ENCODE measurements at regions not wholly inside any gene's neighbourhood (a gene's known extent, or its start where the extent isn't known, plus 50 kb on each side); places are given as distances from the start of the nearest gene placed in this dataset.

- intact Hi-C loops (cut with micrococcal nuclease), result no loop called here
These were observed 107.8 kb upstream of the ESR1 start for GRCh38 chr6:151699719-151700118.

- intact Hi-C loops (cut with micrococcal nuclease), result no loop called here
These were observed 105.4 kb upstream of the ESR1 start for GRCh38 chr6:151701911-151702562.

- intact Hi-C loops (cut with micrococcal nuclease), result no loop called here
These were observed 104.4 kb upstream of the ESR1 start for GRCh38 chr6:151702851-151703658.

- intact Hi-C loops (cut with micrococcal nuclease), result no loop called here
These were observed 103.1 kb upstream of the ESR1 start for GRCh38 chr6:151704383-151704782.

- intact Hi-C loops (cut with micrococcal nuclease), result no loop called here
These were observed 101.3 kb upstream of the ESR1 start for GRCh38 chr6:151705993-151706733.

GRCh38 chr6:151709329-151709728 is 98.2 kb upstream of the ESR1 start:
- intact Hi-C loops (cut with micrococcal nuclease), result no loop called here

GRCh38 chr6:151716526-151716932 is 91.0 kb upstream of the ESR1 start:
- intact Hi-C loops (cut with micrococcal nuclease), result no loop called here

GRCh38 chr6:151719070-151719469 is 88.4 kb upstream of the ESR1 start:
- intact Hi-C loops (cut with micrococcal nuclease), result no loop called here

- intact Hi-C loops (cut with micrococcal nuclease), result no loop called here
These were observed 86.3 kb upstream of the ESR1 start for GRCh38 chr6:151721146-151721545.

- intact Hi-C loops (cut with micrococcal nuclease), result no loop called here
These were observed 85.8 kb upstream of the ESR1 start for GRCh38 chr6:151721671-151722070.

- intact Hi-C loops (cut with micrococcal nuclease), result no loop called here
These were observed 85.1 kb upstream of the ESR1 start for GRCh38 chr6:151722342-151722741.

- intact Hi-C loops (cut with micrococcal nuclease), result no loop called here
These were observed 84.3 kb upstream of the ESR1 start for GRCh38 chr6:151723152-151723551.

- intact Hi-C loops (cut with micrococcal nuclease), result no loop called here
These were observed 77.5 kb upstream of the ESR1 start for GRCh38 chr6:151729829-151730495.

- intact Hi-C loops (cut with micrococcal nuclease), result no loop called here
These were observed 77.0 kb upstream of the ESR1 start for GRCh38 chr6:151730496-151730870.

GRCh38 chr6:151731313-151731712 is 76.2 kb upstream of the ESR1 start:
- intact Hi-C loops (cut with micrococcal nuclease), result no loop called here

GRCh38 chr6:151733680-151734320 is 73.7 kb upstream of the ESR1 start:
- intact Hi-C loops (cut with micrococcal nuclease), result no loop called here

GRCh38 chr6:151738267-151738666 is 69.2 kb upstream of the ESR1 start:
- intact Hi-C loops (cut with micrococcal nuclease), result no loop called here

GRCh38 chr6:151738960-151739359 is 68.5 kb upstream of the ESR1 start:
- intact Hi-C loops (cut with micrococcal nuclease), result no loop called here

GRCh38 chr6:151740820-151741219 is 66.7 kb upstream of the ESR1 start:
- intact Hi-C loops (cut with micrococcal nuclease), result no loop called here

GRCh38 chr6:151747896-151748295 is 59.6 kb upstream of the ESR1 start:
- intact Hi-C loops (cut with micrococcal nuclease), result no loop called here

- intact Hi-C loops (cut with micrococcal nuclease), result no loop called here
These were observed 58.1 kb upstream of the ESR1 start for GRCh38 chr6:151749341-151749740.
